ENCODE measurements at regions not wholly inside any gene's neighbourhood (a gene's known extent, or its start where the extent isn't known, plus 50 kb on each side); places are given as distances from the start of the nearest gene placed in this dataset.

- Histone ChIP-seq H3K9me3 (ENCODE audit: control insufficient read depth in 5 of 5, low read length in 5 of 5) (peaks cover 4 to 30% (median 18%) of the 10 kb centered on the region in 5 donors), H3K4me3 (ENCODE audit: low read depth in 1 of 5, low read length in 5 of 5) (no peak overlapping the region), H3K9ac (ENCODE audit: low read length in 5 of 5) (no peak overlapping the region), H3K27me3 (ENCODE audit: control insufficient read depth in 5 of 5, insufficient read depth in 4 of 5, low read length in 5 of 5) (peaks cover 0 to 3% (median 0%) of the 10 kb centered on the region in 5 donors), H3K36me3 (ENCODE audit: control insufficient read depth in 5 of 5, insufficient read depth in 5 of 5, low read length in 5 of 5) (no peaks in the 10 kb centered on the region), H3K4me1 (ENCODE audit: control insufficient read depth in 5 of 5, insufficient read depth in 5 of 5, low read length in 5 of 5) (peaks cover 0 to 2% (median 0%) of the 10 kb centered on the region in 5 donors), H3K27ac (ENCODE audit: low read depth, low read length) (no peak overlapping the region)
Measured at GRCh38 chr20:60901831-60902230, 350.2 kb upstream of the CDH4 start.

DNA sequence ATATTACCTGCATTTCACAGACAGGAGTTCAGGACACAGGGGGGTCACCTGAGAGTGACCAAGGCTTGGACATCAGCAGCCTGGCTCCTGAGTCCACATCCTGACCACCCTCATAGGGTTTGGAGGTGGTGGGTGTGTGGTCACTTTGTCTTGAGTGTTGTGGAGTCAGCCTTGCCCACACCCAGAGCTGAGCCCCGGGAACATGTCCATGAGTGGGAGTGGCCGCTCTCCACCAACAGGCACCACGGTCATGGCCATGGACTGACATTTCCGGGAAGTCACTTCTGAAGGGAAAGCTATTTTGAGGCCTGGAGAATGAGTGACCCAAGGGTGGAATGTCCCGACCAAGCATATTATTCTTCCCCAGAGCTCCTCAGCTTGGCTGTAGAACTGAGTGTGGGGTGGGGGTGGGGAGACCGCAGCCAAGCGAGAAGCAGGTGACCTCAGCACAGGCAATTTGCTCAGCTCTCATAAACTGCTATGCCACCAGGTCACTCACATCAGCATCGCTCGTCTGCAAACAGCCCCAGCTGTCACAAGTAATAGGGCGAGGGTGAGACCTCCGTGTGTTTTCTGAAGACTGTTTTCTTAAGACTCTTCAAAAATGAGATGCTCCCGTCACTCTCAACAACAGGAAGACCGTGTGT, 348.6 kb upstream of the CDH4 start:
- Histone ChIP-seq H3K27ac (ENCODE audit: low read depth, low read length) (no peak overlapping the region), H3K9ac (ENCODE audit: low read length in 5 of 5) (no peak overlapping the region), H3K4me3 (ENCODE audit: low read depth in 1 of 5, low read length in 5 of 5) (no peak overlapping the region), H3K9me3 (ENCODE audit: control insufficient read depth in 5 of 5, low read length in 5 of 5) (peaks cover 4 to 30% (median 18%) of the 10 kb centered on the region in 5 donors), H3K4me1 (ENCODE audit: control insufficient read depth in 5 of 5, insufficient read depth in 5 of 5, low read length in 5 of 5) (peaks cover 0 to 2% (median 0%) of the 10 kb centered on the region in 5 donors), H3K36me3 (ENCODE audit: control insufficient read depth in 5 of 5, insufficient read depth in 5 of 5, low read length in 5 of 5) (no peaks in the 10 kb centered on the region), H3K27me3 (ENCODE audit: control insufficient read depth in 5 of 5, insufficient read depth in 4 of 5, low read length in 5 of 5) (peaks cover 0 to 3% (median 0%) of the 10 kb centered on the region in 5 donors)

- peaks cover 0 to 3% (median 0%) of the 10 kb centered on the region in 5 donors for H3K27me3 ChIP-seq (ENCODE audit: control insufficient read depth in 5 of 5, insufficient read depth in 4 of 5, low read length in 5 of 5)
- peaks cover 0 to 2% (median 0%) of the 10 kb centered on the region in 5 donors for H3K4me1 ChIP-seq (ENCODE audit: control insufficient read depth in 5 of 5, insufficient read depth in 5 of 5, low read length in 5 of 5)
- peaks cover 4 to 30% (median 18%) of the 10 kb centered on the region in 5 donors for H3K9me3 ChIP-seq (ENCODE audit: control insufficient read depth in 5 of 5, low read length in 5 of 5)
- no peaks in the 10 kb centered on the region for H3K36me3 ChIP-seq (ENCODE audit: control insufficient read depth in 5 of 5, insufficient read depth in 5 of 5, low read length in 5 of 5)
- H3K4me3 ChIP-seq (ENCODE audit: low read depth in 1 of 5, low read length in 5 of 5): no peak overlapping the region
- H3K9ac ChIP-seq (ENCODE audit: low read length in 5 of 5): no peak overlapping the region
- no peak overlapping the region for H3K27ac ChIP-seq (ENCODE audit: low read depth, low read length)
Measured at GRCh38 chr20:60904730-60905129, 347.3 kb upstream of the CDH4 start.

DNA sequence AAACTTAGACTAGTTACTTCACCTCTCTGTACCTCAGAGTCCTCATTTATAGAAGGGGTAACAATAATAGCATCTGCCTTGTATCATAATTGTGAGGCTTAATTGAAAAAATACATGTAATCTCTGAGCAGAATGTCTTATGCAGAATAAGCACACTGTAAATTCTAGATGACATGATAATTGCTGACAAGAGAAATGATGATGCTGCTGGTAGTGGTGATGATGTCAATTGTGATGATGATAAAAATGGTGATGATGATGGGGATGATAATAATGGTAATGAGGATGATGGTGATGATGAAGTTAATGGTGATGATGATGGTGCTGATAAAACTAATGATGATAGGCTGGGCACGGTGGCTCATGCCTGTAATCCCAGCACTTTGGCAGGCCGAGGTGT, 346.1 kb upstream of the CDH4 start:
- no peak overlapping the region for H3K9ac ChIP-seq (ENCODE audit: low read length in 5 of 5)
- peaks cover 4 to 27% (median 16%) of the 10 kb centered on the region in 5 donors for H3K9me3 ChIP-seq (ENCODE audit: control insufficient read depth in 5 of 5, low read length in 5 of 5)
- H3K36me3 ChIP-seq (ENCODE audit: control insufficient read depth in 5 of 5, insufficient read depth in 5 of 5, low read length in 5 of 5): no peaks in the 10 kb centered on the region
- H3K4me1 ChIP-seq (ENCODE audit: control insufficient read depth in 5 of 5, insufficient read depth in 5 of 5, low read length in 5 of 5): no peaks in the 10 kb centered on the region
- H3K4me3 ChIP-seq (ENCODE audit: low read depth in 1 of 5, low read length in 5 of 5): no peak overlapping the region
- peaks cover 0 to 3% (median 0%) of the 10 kb centered on the region in 5 donors for H3K27me3 ChIP-seq (ENCODE audit: control insufficient read depth in 5 of 5, insufficient read depth in 4 of 5, low read length in 5 of 5)
- no peak overlapping the region for H3K27ac ChIP-seq (ENCODE audit: low read depth, low read length)

- Histone ChIP-seq H3K36me3 (ENCODE audit: control insufficient read depth in 5 of 5, insufficient read depth in 5 of 5, low read length in 5 of 5) (no peaks in the 10 kb centered on the region), H3K4me3 (ENCODE audit: low read depth in 1 of 5, low read length in 5 of 5) (no peak overlapping the region)
Measured at GRCh38 chr20:60906555-60906954, 345.5 kb upstream of the CDH4 start.

DNA sequence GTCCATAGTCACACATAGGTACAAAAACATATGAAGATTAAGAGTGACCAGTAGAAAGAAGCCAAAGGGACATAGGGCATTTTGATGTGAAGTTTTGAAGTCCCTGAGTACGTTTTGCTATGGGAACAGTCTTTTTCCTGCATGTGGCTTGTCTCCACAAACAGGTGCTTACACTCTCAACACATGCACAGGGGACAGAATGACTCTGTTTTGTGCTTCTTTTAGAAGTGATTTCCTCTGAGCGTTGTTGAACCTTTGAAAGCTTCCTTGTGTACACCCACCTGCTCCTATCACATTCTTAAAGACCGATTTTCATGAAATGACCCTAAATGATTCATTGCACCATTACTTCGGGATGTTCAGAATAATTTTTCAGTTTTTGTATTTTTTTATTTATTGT, 338.8 kb upstream of the CDH4 start:
- H3K9me3 ChIP-seq (ENCODE audit: control insufficient read depth in 5 of 5, low read length in 5 of 5): peaks cover 0 to 3% (median 0%) of the 10 kb centered on the region in 5 donors
- H3K27me3 ChIP-seq (ENCODE audit: control insufficient read depth in 5 of 5, insufficient read depth in 4 of 5, low read length in 5 of 5): peaks cover 0 to 2% (median 0%) of the 10 kb centered on the region in 5 donors
- H3K4me3 ChIP-seq (ENCODE audit: low read depth in 1 of 5, low read length in 5 of 5): no peak overlapping the region
- H3K36me3 ChIP-seq (ENCODE audit: control insufficient read depth in 5 of 5, insufficient read depth in 5 of 5, low read length in 5 of 5): no peaks in the 10 kb centered on the region
- no peak overlapping the region for H3K27ac ChIP-seq (ENCODE audit: low read depth, low read length)
- no peak overlapping the region for H3K9ac ChIP-seq (ENCODE audit: low read length in 5 of 5)
- no peaks in the 10 kb centered on the region for H3K4me1 ChIP-seq (ENCODE audit: control insufficient read depth in 5 of 5, insufficient read depth in 5 of 5, low read length in 5 of 5)

More at GRCh38 chr20:60906555-60906954, 345.5 kb upstream of the CDH4 start:
- H3K27ac ChIP-seq (ENCODE audit: low read depth, low read length): no peak overlapping the region
- H3K4me1 ChIP-seq (ENCODE audit: control insufficient read depth in 5 of 5, insufficient read depth in 5 of 5, low read length in 5 of 5): no peaks in the 10 kb centered on the region
- no peak overlapping the region for H3K9ac ChIP-seq (ENCODE audit: low read length in 5 of 5)
- H3K27me3 ChIP-seq (ENCODE audit: control insufficient read depth in 5 of 5, insufficient read depth in 4 of 5, low read length in 5 of 5): peaks cover 0 to 3% (median 0%) of the 10 kb centered on the region in 5 donors
- peaks cover 3 to 21% (median 9%) of the 10 kb centered on the region in 5 donors for H3K9me3 ChIP-seq (ENCODE audit: control insufficient read depth in 5 of 5, low read length in 5 of 5)

GRCh38 chr20:60921022-60921622, 330.9 kb upstream of the CDH4 start:
- Histone ChIP-seq H3K4me1 (ENCODE audit: control insufficient read depth in 5 of 5, insufficient read depth in 5 of 5, low read length in 5 of 5) (no peaks in the 10 kb centered on the region), H3K4me3 (ENCODE audit: low read depth in 1 of 5, low read length in 5 of 5) (no peak overlapping the region), H3K9ac (ENCODE audit: low read length in 5 of 5) (no peak overlapping the region), H3K36me3 (ENCODE audit: control insufficient read depth in 5 of 5, insufficient read depth in 5 of 5, low read length in 5 of 5) (no peaks in the 10 kb centered on the region), H3K27ac (ENCODE audit: low read depth, low read length) (no peak overlapping the region), H3K27me3 (ENCODE audit: control insufficient read depth in 5 of 5, insufficient read depth in 4 of 5, low read length in 5 of 5) (peaks cover 0 to 7% (median 3%) of the 10 kb centered on the region in 5 donors), H3K9me3 (ENCODE audit: control insufficient read depth in 5 of 5, low read length in 5 of 5) (peaks cover 0 to 3% (median 0%) of the 10 kb centered on the region in 5 donors)

- Histone ChIP-seq H3K36me3 (ENCODE audit: control insufficient read depth in 5 of 5, insufficient read depth in 5 of 5, low read length in 5 of 5) (no peaks in the 10 kb centered on the region), H3K4me1 (ENCODE audit: control insufficient read depth in 5 of 5, insufficient read depth in 5 of 5, low read length in 5 of 5) (no peaks in the 10 kb centered on the region), H3K27ac (ENCODE audit: low read depth, low read length) (no peak overlapping the region), H3K27me3 (ENCODE audit: control insufficient read depth in 5 of 5, insufficient read depth in 4 of 5, low read length in 5 of 5) (peaks cover 0 to 7% (median 4%) of the 10 kb centered on the region in 5 donors), H3K9ac (ENCODE audit: low read length in 5 of 5) (no peak overlapping the region), H3K9me3 (ENCODE audit: control insufficient read depth in 5 of 5, low read length in 5 of 5) (no peaks in the 10 kb centered on the region), H3K4me3 (ENCODE audit: low read depth in 1 of 5, low read length in 5 of 5) (no peak overlapping the region)
Measured at GRCh38 chr20:60926831-60927230, 325.2 kb upstream of the CDH4 start.

DNA sequence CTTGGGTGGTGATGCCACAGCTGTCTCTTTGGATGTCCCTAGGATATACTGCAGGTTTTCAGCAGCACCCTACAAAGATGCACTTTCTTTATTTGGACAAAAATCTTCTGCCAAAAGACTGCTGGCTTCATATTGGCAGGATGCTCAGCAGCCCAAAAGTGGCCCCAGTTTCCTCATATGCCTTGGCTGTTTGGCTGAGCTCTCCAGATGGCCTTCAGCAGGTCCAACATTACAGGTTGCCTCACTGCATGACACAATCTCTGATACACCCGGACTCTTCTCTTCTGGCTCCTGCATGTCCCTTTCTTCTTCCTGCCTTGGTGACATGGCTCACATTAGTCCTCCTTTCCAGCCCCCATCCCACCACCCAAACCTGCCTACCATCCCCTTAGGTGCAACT, 323.7 kb upstream of the CDH4 start:
- Histone ChIP-seq H3K27ac (ENCODE audit: low read depth, low read length) (no peak overlapping the region), H3K4me3 (ENCODE audit: low read depth in 1 of 5, low read length in 5 of 5) (no peak overlapping the region), H3K4me1 (ENCODE audit: control insufficient read depth in 5 of 5, insufficient read depth in 5 of 5, low read length in 5 of 5) (no peaks in the 10 kb centered on the region), H3K9ac (ENCODE audit: low read length in 5 of 5) (no peak overlapping the region), H3K36me3 (ENCODE audit: control insufficient read depth in 5 of 5, insufficient read depth in 5 of 5, low read length in 5 of 5) (no peaks in the 10 kb centered on the region), H3K9me3 (ENCODE audit: control insufficient read depth in 5 of 5, low read length in 5 of 5) (no peaks in the 10 kb centered on the region), H3K27me3 (ENCODE audit: control insufficient read depth in 5 of 5, insufficient read depth in 4 of 5, low read length in 5 of 5) (peaks cover 0 to 7% (median 4%) of the 10 kb centered on the region in 5 donors)

GRCh38 chr20:60930023-60930790, 321.9 kb upstream of the CDH4 start:
- H3K9me3 ChIP-seq (ENCODE audit: control insufficient read depth in 5 of 5, low read length in 5 of 5): no peaks in the 10 kb centered on the region
- no peak overlapping the region for H3K9ac ChIP-seq (ENCODE audit: low read length in 5 of 5)
- no peaks in the 10 kb centered on the region for H3K4me1 ChIP-seq (ENCODE audit: control insufficient read depth in 5 of 5, insufficient read depth in 5 of 5, low read length in 5 of 5)
- H3K27ac ChIP-seq (ENCODE audit: low read depth, low read length): no peak overlapping the region
- H3K36me3 ChIP-seq (ENCODE audit: control insufficient read depth in 5 of 5, insufficient read depth in 5 of 5, low read length in 5 of 5): no peaks in the 10 kb centered on the region
- peaks cover 0 to 7% (median 4%) of the 10 kb centered on the region in 5 donors for H3K27me3 ChIP-seq (ENCODE audit: control insufficient read depth in 5 of 5, insufficient read depth in 4 of 5, low read length in 5 of 5)
- no peak overlapping the region for H3K4me3 ChIP-seq (ENCODE audit: low read depth in 1 of 5, low read length in 5 of 5)
